Endothelial cell (in vitro differentiated cells): ENCODE measurements at regions not wholly inside any gene's neighbourhood (a gene's known extent, or its start where the extent isn't known, plus 50 kb on each side); places are given as distances from the start of the nearest gene placed in this dataset.
"Not testable (repeated sequence)": the region's sequence is repeated elsewhere in the genome, so short reads cannot be mapped to it uniquely, and the experiment has no call there.

ENCODE experiments used
- DNase-seq: peaks from one replicate; pipeline ENCODE4 v3.0.0; 2021; ENCODE audit warnings: low spot score
- H3K27ac Mint-ChIP-seq: one replicate; pipeline ENCODE4 v1.8.0; 2021; ENCODE audit warnings: mixed read lengths, inconsistent platforms; ENCODE audit not compliant: unreplicated experiment
- H3K27me3 Mint-ChIP-seq: one replicate; pipeline ENCODE4 v1.8.0; 2021; ENCODE audit warnings: mild to moderate bottlenecking, moderate library complexity, mixed read lengths, inconsistent platforms; ENCODE audit not compliant: unreplicated experiment
- H3K36me3 Mint-ChIP-seq: one replicate; pipeline ENCODE4 v1.8.0; 2021; ENCODE audit warnings: mild to moderate bottlenecking, low read depth, mixed read lengths, inconsistent platforms; ENCODE audit not compliant: unreplicated experiment
- H3K4me1 Mint-ChIP-seq: one replicate; pipeline ENCODE4 v1.8.0; 2021; ENCODE audit warnings: mild to moderate bottlenecking, mixed read lengths, inconsistent platforms; ENCODE audit not compliant: unreplicated experiment
- H3K4me3 Mint-ChIP-seq: one replicate; pipeline ENCODE4 v1.8.0; 2021; ENCODE audit warnings: mild to moderate bottlenecking, mixed read lengths, inconsistent platforms; ENCODE audit not compliant: unreplicated experiment
- H3K9me3 Mint-ChIP-seq: one replicate; pipeline ENCODE4 v1.8.0; 2021; ENCODE audit warnings: mixed read lengths, inconsistent platforms; ENCODE audit not compliant: unreplicated experiment
- TF ChIP-seq, protein P1 (sequence below): fragments of 200-600 bp; sonication (generic); IDR thresholded peaks from one replicate; pipeline ENCODE4 v1.5.0; 2021; ENCODE audit warnings: antibody characterized with exemption; ENCODE audit not compliant: unreplicated experiment

DNA sequence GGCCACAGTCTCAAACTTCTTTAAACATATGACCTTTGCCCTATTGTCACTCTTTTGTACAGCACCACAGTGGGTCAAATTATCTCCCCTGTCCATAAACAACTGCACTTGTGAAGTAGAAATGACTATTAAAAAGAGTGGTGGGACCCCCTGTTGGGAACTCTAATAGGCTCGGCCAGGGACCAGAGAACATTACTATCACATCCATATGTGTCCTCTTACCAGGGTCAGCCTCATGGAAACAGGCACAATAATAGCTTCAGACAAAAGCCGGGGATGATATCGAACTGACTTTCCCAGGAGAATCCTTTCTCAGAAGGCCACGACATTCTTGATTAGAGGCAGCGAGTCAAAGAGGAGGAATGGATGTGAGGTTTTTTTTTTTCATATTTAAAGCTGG lies 96.6 kb downstream of the NKX2-1 start:
- no peaks in the 10 kb centered on the region for H3K27me3 Mint-ChIP-seq
- DNase-seq = no peak
- H3K36me3 Mint-ChIP-seq = no peaks in the 10 kb centered on the region
- no peak overlapping the region for H3K4me3 Mint-ChIP-seq
- TF ChIP-seq, protein P1, sequence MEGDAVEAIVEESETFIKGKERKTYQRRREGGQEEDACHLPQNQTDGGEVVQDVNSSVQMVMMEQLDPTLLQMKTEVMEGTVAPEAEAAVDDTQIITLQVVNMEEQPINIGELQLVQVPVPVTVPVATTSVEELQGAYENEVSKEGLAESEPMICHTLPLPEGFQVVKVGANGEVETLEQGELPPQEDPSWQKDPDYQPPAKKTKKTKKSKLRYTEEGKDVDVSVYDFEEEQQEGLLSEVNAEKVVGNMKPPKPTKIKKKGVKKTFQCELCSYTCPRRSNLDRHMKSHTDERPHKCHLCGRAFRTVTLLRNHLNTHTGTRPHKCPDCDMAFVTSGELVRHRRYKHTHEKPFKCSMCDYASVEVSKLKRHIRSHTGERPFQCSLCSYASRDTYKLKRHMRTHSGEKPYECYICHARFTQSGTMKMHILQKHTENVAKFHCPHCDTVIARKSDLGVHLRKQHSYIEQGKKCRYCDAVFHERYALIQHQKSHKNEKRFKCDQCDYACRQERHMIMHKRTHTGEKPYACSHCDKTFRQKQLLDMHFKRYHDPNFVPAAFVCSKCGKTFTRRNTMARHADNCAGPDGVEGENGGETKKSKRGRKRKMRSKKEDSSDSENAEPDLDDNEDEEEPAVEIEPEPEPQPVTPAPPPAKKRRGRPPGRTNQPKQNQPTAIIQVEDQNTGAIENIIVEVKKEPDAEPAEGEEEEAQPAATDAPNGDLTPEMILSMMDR = no peak
- H3K27ac Mint-ChIP-seq = no peak overlapping the region
- peaks cover 2% of the 10 kb centered on the region for H3K4me1 Mint-ChIP-seq
- H3K9me3 Mint-ChIP-seq = no peaks in the 10 kb centered on the region

DNA sequence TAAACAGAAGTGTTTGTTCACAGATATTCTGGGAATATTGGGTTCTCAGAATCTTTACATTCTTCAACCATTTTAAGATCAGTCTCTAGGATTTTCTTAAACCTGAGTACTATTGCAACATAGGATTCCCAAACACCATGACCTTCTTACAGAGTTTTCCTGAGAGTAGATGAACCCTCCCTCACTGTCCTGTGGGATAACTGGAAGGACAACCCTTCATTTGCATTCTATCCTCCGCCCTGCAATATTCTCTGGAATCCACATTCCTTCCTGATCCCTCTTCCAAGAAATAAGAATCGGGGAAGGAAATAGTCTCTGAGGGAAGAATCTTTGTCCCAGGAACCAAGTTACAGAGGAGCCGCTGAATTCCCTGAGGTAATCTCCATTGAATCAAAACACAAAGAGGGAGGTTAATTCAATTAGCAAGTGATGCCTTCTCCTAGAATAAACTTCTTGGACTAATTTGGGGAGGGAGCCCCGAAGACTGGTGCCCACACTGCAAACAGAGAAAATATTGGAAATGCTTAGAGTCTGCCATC lies 99.8 kb upstream of the MBIP start:
- no peak for DNase-seq
- no peaks in the 10 kb centered on the region for H3K9me3 Mint-ChIP-seq
- TF ChIP-seq, protein P1 = no peak
- H3K36me3 Mint-ChIP-seq = no peaks in the 10 kb centered on the region
- H3K4me3 Mint-ChIP-seq = no peak overlapping the region
- peaks cover 2% of the 10 kb centered on the region for H3K4me1 Mint-ChIP-seq
- H3K27me3 Mint-ChIP-seq = no peaks in the 10 kb centered on the region
- H3K27ac Mint-ChIP-seq = no peak overlapping the region

DNA sequence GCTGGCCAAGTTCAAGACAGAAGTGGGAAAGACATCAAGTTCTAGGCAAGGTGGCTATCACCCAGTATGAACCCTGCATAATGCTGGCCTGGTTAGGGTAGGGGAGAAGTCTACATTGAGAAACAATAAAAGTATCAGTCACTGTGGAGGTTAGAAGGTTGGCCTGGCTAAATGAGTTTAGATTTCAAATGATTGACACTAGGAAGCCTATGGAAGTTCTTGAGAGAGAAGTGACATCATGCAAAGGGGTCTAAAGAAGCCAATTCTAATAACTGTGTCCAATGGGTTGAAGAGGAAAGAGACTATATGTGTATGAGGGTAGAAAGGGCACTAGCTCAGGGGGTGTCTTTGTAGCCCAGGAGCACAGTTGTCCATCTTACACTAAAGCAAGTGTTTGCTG lies 98.5 kb upstream of the MBIP start:
- H3K4me3 Mint-ChIP-seq = no peak overlapping the region
- H3K27ac Mint-ChIP-seq = no peak overlapping the region
- H3K4me1 Mint-ChIP-seq = peaks cover 2% of the 10 kb centered on the region
- DNase-seq = no peak
- TF ChIP-seq, protein P1 = no peak
- no peaks in the 10 kb centered on the region for H3K27me3 Mint-ChIP-seq
- H3K36me3 Mint-ChIP-seq = no peaks in the 10 kb centered on the region
- no peaks in the 10 kb centered on the region for H3K9me3 Mint-ChIP-seq

DNA sequence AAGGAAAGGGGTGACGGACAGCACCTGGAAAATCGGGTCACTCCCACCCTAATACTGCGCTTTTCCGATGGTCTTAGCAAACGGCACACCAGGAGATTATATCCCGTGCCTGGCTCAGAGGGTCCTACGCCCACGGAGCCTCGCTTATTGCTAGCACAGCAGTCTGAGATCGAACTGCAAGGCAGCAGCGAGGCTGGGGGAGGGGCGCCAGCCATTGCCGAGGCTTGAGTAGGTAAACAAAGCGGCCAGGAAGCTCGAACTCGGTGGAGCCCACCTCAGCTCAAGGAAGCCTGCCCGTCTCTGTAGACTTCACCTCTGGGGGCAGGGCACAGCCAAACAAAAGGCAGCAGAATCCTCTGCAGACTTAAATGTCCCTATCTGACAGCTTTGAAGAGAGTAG lies 91.5 kb upstream of the MBIP start:
- DNase-seq, H3K27me3 Mint-ChIP-seq, H3K27ac Mint-ChIP-seq, H3K4me1 Mint-ChIP-seq, H3K4me3 Mint-ChIP-seq, H3K36me3 Mint-ChIP-seq, H3K9me3 Mint-ChIP-seq: not testable (repeated sequence)

DNA sequence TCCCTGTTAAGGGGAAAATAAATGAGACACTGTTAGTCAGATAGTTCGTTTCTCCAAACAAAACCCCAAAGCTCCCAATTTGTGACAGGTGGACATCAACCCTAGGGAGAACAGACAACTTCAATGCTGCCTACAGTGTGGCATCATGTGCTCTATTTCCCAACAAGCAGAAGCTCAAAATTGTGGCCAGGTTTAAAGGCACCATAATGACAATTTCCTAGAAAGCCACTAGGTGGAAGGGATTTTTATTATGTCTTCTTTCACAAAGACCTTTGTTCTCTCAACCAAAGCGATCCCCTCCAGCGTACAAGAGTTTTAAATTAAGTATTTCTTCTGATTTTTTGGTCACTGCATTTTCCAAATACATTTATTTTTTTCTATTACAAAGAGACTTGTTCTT lies 88.0 kb upstream of the MBIP start:
- no peak overlapping the region for H3K4me3 Mint-ChIP-seq
- H3K27me3 Mint-ChIP-seq = peaks cover 2% of the 10 kb centered on the region
- no peak overlapping the region for H3K27ac Mint-ChIP-seq

More for the DNA sequence above, 88.0 kb upstream of the MBIP start:
- DNase-seq = no peak
- TF ChIP-seq, protein P1 = no peak
- H3K9me3 Mint-ChIP-seq = peaks cover 7% of the 10 kb centered on the region
- H3K4me1 Mint-ChIP-seq = no peaks in the 10 kb centered on the region
- no peaks in the 10 kb centered on the region for H3K36me3 Mint-ChIP-seq
